ENCODE measurements at regions not wholly inside any gene's neighbourhood (a gene's known extent, or its start where the extent isn't known, plus 50 kb on each side); places are given as distances from the start of the nearest gene placed in this dataset.

DNA sequence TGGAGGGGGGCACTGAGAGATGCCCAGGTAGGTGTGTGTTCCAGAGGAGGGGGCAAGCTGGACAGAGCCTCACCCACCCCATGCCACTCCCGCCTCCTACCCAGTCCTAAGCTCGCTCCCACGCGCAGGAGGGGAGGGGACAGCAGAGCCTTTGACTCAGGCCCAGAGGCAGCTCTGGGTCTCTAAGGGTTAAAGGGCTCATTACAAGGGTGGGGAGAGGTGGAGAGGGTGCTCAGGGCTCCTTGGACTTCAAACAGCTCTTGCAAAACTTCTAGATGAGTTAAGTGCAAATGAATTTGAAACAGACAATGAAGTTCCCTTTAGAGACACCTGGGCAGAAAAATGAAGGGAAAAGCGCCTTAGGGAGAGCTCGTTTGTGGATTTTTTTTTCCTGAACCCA, 104.2 kb upstream of the CASZ1 start:
- no peaks in the 10 kb centered on the region for H3K36me3 ChIP-seq (ENCODE audit: control insufficient read depth in 4 of 4, insufficient read depth in 4 of 4, low read length in 3 of 4)
- H3K27ac ChIP-seq (ENCODE audit: insufficient read depth in 1 of 2, low read depth in 1 of 2, low read length in 2 of 2, poor library complexity in 1 of 2, severe bottlenecking in 2 of 2), result no peak overlapping the region
- ChIA-PET CTCF (interaction anchor here (0.6 to 1.9 kb wide), 5 partner anchors 9 to 38 kb away, joined by 3 to 7 read pairs (median 4); no protein-coding TSS in a partner anchor), POLR2A (no interaction called here)
- H3K27me3 ChIP-seq (replicated peaks in 2 of 5; ENCODE audit: control insufficient read depth in 4 of 5, insufficient read depth in 5 of 5, low read length in 4 of 5), result no peaks in the 10 kb centered on the region
- no peak for DNase-seq
- peaks cover 3 to 63% (median 36%) of the 10 kb centered on the region in 4 experiments for H3K4me1 ChIP-seq (ENCODE audit: control extremely low read depth in 1 of 4, control insufficient read depth in 4 of 4, insufficient read depth in 4 of 4, low read length in 3 of 4)
- 93% methylated on average over 3 of the region's 6 CpGs for WGBS (ENCODE audit: insufficient coverage)
- no peaks in the 10 kb centered on the region for H3K9me3 ChIP-seq (ENCODE audit: control extremely low read depth in 1 of 5, control insufficient read depth in 4 of 5, insufficient read depth in 2 of 5, low read depth in 1 of 5, low read length in 4 of 5)
- no peak overlapping the region for H3K4me3 ChIP-seq (ENCODE audit: control insufficient read depth in 1 of 7, extremely low read depth in 1 of 7, insufficient read depth in 4 of 7, low read depth in 2 of 7, low read length in 6 of 7)

DNA sequence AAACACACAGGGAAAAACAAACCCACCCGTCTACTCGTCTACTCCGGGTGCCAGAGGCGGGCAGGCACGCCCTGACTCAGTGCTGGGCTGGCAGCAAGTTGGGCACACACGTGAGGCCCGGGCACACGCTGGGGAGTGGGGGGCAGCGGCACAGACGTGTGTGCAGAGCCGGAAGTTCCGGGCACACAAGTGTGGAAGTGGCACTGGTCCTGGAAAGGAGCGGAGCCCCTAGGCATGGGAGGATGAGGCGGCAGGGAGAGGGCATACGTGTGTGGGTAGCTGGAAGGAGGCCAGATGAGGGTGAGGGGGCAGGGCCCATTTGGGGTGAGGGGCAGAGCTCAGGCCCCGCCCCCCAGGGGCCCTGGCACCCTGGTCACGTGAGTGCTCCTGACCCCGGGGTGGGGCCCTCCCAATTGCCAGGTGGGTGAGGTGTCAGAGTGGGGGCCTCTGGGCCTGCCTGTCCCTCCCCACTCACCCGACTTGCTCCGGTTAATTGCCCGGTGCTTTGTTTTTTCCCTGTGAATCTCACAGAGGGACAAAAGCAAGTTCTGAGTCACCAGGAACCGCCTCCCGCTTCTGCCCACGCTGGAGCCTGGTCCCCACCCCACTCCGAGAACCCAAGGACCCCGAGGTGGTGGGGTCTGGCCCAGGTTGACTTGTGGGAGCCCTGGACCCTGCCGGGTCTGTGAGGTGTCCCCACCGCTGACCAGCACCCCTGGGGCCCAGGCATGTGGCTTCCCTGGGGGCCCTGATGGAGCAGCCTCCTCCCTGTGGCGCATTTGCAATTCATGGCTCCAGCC, 104.8 kb upstream of the CASZ1 start:
- CTCF ChIA-PET, result interaction anchor here (1.1 to 1.9 kb wide), 5 partner anchors 9 to 394 kb away, joined by 3 to 7 read pairs (median 4); no protein-coding TSS in a partner anchor
- no peaks in the 10 kb centered on the region for H3K27me3 ChIP-seq (replicated peaks in 2 of 5; ENCODE audit: control insufficient read depth in 4 of 5, insufficient read depth in 5 of 5, low read length in 4 of 5)
- no peaks in the 10 kb centered on the region for H3K9me3 ChIP-seq (ENCODE audit: control extremely low read depth in 1 of 5, control insufficient read depth in 4 of 5, insufficient read depth in 2 of 5, low read depth in 1 of 5, low read length in 4 of 5)
- peaks cover 3 to 69% (median 42%) of the 10 kb centered on the region in 4 experiments for H3K4me1 ChIP-seq (ENCODE audit: control extremely low read depth in 1 of 4, control insufficient read depth in 4 of 4, insufficient read depth in 4 of 4, low read length in 3 of 4)
- no peak for DNase-seq
- no peak overlapping the region for H3K27ac ChIP-seq (ENCODE audit: insufficient read depth in 1 of 2, low read depth in 1 of 2, low read length in 2 of 2, poor library complexity in 1 of 2, severe bottlenecking in 2 of 2)
- 94% methylated on average over 19 of the region's 29 CpGs for WGBS (ENCODE audit: insufficient coverage)
- POLR2A ChIA-PET, result no interaction called here
- no peaks in the 10 kb centered on the region for H3K36me3 ChIP-seq (ENCODE audit: control insufficient read depth in 4 of 4, insufficient read depth in 4 of 4, low read length in 3 of 4)
- H3K4me3 ChIP-seq (ENCODE audit: control insufficient read depth in 1 of 7, extremely low read depth in 1 of 7, insufficient read depth in 4 of 7, low read depth in 2 of 7, low read length in 6 of 7), result no peak overlapping the region

DNA sequence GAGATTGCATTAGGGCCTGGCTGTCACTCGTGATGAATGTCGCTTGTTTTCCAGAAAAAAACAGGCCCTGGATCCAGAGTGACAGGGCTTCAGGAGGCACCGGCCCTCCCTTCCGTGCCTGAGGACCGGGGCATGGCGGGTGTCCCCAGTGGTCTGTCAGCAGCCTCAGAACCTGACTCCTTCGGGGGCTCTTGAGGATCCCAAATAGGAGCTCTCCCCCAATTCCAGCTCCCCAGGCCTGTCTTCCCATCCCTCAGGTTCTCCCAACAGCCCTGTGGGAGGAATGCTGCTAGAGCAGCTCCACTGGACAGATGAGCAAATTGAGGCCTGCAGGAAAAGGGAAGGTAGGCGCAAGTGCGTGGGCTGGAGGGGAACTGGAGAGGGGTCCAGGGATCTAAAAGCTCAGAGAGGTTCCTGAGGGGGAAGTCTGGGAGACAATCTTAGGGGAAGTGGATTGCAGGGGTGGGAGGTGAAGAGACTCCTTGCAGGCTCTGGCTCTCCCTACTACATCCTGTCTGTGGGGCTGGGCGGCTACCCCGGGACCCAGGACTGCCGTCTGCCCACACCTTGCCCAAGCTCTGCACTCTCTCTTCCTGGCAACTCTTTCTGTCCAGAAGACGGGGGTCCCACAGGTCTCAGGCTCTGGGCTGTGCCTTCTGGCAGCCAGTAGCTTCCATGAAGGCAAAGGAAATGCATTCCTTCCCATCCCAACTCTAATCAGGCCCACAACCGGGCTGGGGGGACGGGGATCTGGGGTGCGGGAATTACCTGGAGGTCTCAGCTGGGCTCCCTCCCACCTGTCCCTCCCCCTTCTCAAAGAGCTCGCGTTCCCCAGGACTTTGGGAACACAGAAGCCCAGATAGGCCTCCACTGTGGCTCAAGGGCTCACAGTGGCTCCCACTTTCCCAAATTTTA, 105.7 kb upstream of the CASZ1 start:
- CTCF ChIA-PET, result interaction anchor here (1.2 to 1.8 kb wide), 2 partner anchors 8 to 395 kb away, joined by 3 to 6 read pairs; no protein-coding TSS in a partner anchor
- peaks cover 3 to 71% (median 46%) of the 10 kb centered on the region in 4 experiments for H3K4me1 ChIP-seq (ENCODE audit: control extremely low read depth in 1 of 4, control insufficient read depth in 4 of 4, insufficient read depth in 4 of 4, low read length in 3 of 4)
- no peaks in the 10 kb centered on the region for H3K36me3 ChIP-seq (ENCODE audit: control insufficient read depth in 4 of 4, insufficient read depth in 4 of 4, low read length in 3 of 4)
- H3K27ac ChIP-seq (ENCODE audit: insufficient read depth in 1 of 2, low read depth in 1 of 2, low read length in 2 of 2, poor library complexity in 1 of 2, severe bottlenecking in 2 of 2), result no peak overlapping the region
- H3K4me3 ChIP-seq (ENCODE audit: control insufficient read depth in 1 of 7, extremely low read depth in 1 of 7, insufficient read depth in 4 of 7, low read depth in 2 of 7, low read length in 6 of 7), result no peak overlapping the region
- 65% methylated on average over 13 of the region's 18 CpGs for WGBS (ENCODE audit: insufficient coverage)
- peaks cover 0 to 2% (median 0%) of the 10 kb centered on the region in 5 experiments for H3K27me3 ChIP-seq (replicated peaks in 2 of 5; ENCODE audit: control insufficient read depth in 4 of 5, insufficient read depth in 5 of 5, low read length in 4 of 5)
- POLR2A ChIA-PET, result no interaction called here
- no peak for DNase-seq
- no peaks in the 10 kb centered on the region for H3K9me3 ChIP-seq (ENCODE audit: control extremely low read depth in 1 of 5, control insufficient read depth in 4 of 5, insufficient read depth in 2 of 5, low read depth in 1 of 5, low read length in 4 of 5)

DNA sequence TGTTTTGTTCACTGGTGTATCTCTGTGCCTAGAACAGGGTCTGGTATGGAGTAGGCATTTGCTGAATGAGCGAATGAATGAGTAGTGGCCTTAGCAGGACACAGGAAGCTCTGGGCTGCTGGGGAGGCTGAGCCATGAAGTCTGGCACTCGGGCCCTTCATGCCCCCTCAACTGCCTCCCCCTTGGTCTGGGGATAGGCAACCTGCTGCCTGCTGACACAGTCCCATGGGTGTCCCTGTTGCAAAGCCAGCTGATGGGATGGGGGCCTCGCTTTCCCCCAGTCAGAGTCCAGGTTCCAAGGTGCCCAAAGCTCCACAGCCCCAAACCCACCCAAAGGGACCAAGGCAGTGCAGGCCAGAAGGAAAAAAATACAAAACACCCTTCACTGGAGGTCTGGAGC, 107.0 kb upstream of the CASZ1 start:
- 100% methylated on average over 2 of the region's 3 CpGs for WGBS (ENCODE audit: insufficient coverage)
- Histone ChIP-seq H3K36me3 (ENCODE audit: control insufficient read depth in 4 of 4, insufficient read depth in 4 of 4, low read length in 3 of 4) (no peaks in the 10 kb centered on the region), H3K4me1 (ENCODE audit: control extremely low read depth in 1 of 4, control insufficient read depth in 4 of 4, insufficient read depth in 4 of 4, low read length in 3 of 4) (peaks cover 3 to 60% (median 37%) of the 10 kb centered on the region in 4 experiments), H3K4me3 (ENCODE audit: control insufficient read depth in 1 of 7, extremely low read depth in 1 of 7, insufficient read depth in 4 of 7, low read depth in 2 of 7, low read length in 6 of 7) (no peak overlapping the region), H3K27me3 (replicated peaks in 2 of 5; ENCODE audit: control insufficient read depth in 4 of 5, insufficient read depth in 5 of 5, low read length in 4 of 5) (peaks cover 0 to 2% (median 0%) of the 10 kb centered on the region in 5 experiments), H3K27ac (ENCODE audit: insufficient read depth in 1 of 2, low read depth in 1 of 2, low read length in 2 of 2, poor library complexity in 1 of 2, severe bottlenecking in 2 of 2) (no peak overlapping the region), H3K9me3 (ENCODE audit: control extremely low read depth in 1 of 5, control insufficient read depth in 4 of 5, insufficient read depth in 2 of 5, low read depth in 1 of 5, low read length in 4 of 5) (no peaks in the 10 kb centered on the region)
- ChIA-PET CTCF (interaction anchor here (0.6 to 0.9 kb wide), 2 partner anchors 15 to 541 kb away, joined by 3 read pairs; no protein-coding TSS in a partner anchor), POLR2A (no interaction called here)
- DNase-seq, result no peak

DNA sequence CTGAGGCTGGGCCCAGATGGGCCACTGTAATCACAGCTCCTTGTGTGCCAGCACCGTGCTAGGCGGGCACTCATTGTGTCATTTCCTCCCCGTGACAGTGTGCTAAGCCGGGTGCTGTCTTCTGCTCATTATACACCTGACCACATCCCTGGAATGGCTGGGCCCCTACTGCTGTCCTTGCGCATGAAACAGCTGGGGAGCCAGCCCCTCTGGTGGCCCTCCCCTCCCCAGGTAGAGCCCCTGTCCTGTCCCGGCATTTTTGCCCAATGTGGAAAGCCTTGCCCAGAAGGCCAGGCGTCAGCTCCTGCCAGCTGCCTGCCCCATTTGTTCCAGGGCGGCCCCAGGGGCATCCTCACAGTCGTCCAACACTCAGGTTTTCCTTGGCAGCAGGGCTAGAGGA, 107.4 kb upstream of the CASZ1 start:
- Histone ChIP-seq H3K27me3 (replicated peaks in 2 of 5; ENCODE audit: control insufficient read depth in 4 of 5, insufficient read depth in 5 of 5, low read length in 4 of 5) (peaks cover 0 to 2% (median 0%) of the 10 kb centered on the region in 5 experiments), H3K36me3 (ENCODE audit: control insufficient read depth in 4 of 4, insufficient read depth in 4 of 4, low read length in 3 of 4) (no peaks in the 10 kb centered on the region), H3K9me3 (ENCODE audit: control extremely low read depth in 1 of 5, control insufficient read depth in 4 of 5, insufficient read depth in 2 of 5, low read depth in 1 of 5, low read length in 4 of 5) (no peaks in the 10 kb centered on the region), H3K27ac (ENCODE audit: insufficient read depth in 1 of 2, low read depth in 1 of 2, low read length in 2 of 2, poor library complexity in 1 of 2, severe bottlenecking in 2 of 2) (no peak overlapping the region), H3K4me3 (ENCODE audit: control insufficient read depth in 1 of 7, extremely low read depth in 1 of 7, insufficient read depth in 4 of 7, low read depth in 2 of 7, low read length in 6 of 7) (no peak overlapping the region), H3K4me1 (ENCODE audit: control extremely low read depth in 1 of 4, control insufficient read depth in 4 of 4, insufficient read depth in 4 of 4, low read length in 3 of 4) (peaks cover 3 to 56% (median 33%) of the 10 kb centered on the region in 4 experiments)
- peak in 1 of 3 donors; percentile 32 for DNase-seq
- ChIA-PET POLR2A (no interaction called here), CTCF (interaction anchor here (0.6 to 0.9 kb wide), 3 partner anchors 14 to 542 kb away, joined by 3 read pairs; no protein-coding TSS in a partner anchor)
- 66% methylated on average over 9 of the region's 9 CpGs for WGBS (ENCODE audit: insufficient coverage)

DNA sequence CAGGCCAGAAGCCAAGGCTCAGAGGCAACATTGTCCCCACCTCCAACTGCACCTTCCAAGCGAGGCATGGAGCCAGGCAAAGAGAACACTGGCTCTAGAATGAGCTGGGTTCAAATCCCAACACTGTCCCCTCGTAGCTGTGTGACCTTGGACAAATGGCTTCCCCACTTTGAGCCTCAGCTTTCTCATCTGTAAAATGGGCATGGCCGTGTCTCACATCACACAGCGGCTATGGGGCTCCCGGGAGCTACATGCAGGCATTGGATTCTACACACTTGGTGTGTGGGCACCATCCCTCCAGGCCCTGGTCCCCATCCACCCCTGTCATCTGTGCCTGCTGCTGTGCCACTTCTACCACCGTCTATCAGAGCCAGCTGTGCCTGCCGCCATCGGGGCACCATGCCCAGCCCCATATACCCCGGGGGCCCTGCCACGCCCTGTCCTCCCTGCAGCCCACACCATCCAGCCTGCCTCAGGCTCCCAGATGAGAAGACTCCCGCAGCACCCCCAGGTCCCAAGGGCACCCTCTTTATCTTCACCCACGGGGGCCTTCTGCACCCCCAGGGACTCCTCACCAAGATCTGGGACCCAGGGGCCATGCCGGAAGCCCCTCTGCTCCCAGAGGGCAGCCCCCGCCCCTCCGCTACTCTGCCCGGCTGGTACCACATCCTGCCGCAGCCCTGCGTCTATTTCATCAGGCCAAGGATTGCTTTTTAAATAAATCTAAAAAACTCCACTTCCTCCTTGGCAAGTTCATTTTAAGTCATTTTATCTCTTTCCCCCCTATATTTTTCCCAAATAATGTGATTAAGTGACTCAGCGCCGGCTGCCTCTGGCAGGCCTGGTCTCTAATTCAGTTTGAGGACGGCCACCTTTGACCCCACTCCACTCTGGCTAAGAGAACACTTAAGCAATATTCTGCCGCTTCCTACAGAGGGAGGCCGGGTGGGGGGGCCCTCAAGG, 107.8 kb upstream of the TARDBP start:
- Histone ChIP-seq H3K36me3 (ENCODE audit: control insufficient read depth in 4 of 4, insufficient read depth in 4 of 4, low read length in 3 of 4) (no peaks in the 10 kb centered on the region), H3K4me3 (ENCODE audit: control insufficient read depth in 1 of 7, extremely low read depth in 1 of 7, insufficient read depth in 4 of 7, low read depth in 2 of 7, low read length in 6 of 7) (peak overlapping the region in 2 of 7 experiments; percentile 32 to 33), H3K4me1 (ENCODE audit: control extremely low read depth in 1 of 4, control insufficient read depth in 4 of 4, insufficient read depth in 4 of 4, low read length in 3 of 4) (peaks cover 3 to 53% (median 29%) of the 10 kb centered on the region in 4 experiments), H3K27ac (ENCODE audit: insufficient read depth in 1 of 2, low read depth in 1 of 2, low read length in 2 of 2, poor library complexity in 1 of 2, severe bottlenecking in 2 of 2) (no peak overlapping the region), H3K9me3 (ENCODE audit: control extremely low read depth in 1 of 5, control insufficient read depth in 4 of 5, insufficient read depth in 2 of 5, low read depth in 1 of 5, low read length in 4 of 5) (no peaks in the 10 kb centered on the region), H3K27me3 (replicated peaks in 2 of 5; ENCODE audit: control insufficient read depth in 4 of 5, insufficient read depth in 5 of 5, low read length in 4 of 5) (peaks cover 0 to 2% (median 0%) of the 10 kb centered on the region in 5 experiments)
- DNase-seq, result peak; percentile 53 to 92 (median 88)
- WGBS (ENCODE audit: insufficient coverage), result 26% methylated on average over 18 of the region's 23 CpGs
- ChIA-PET POLR2A (no interaction called here), CTCF (interaction anchor here (0.8 to 0.9 kb wide), 2 partner anchors 13 to 392 kb away, joined by 3 read pairs; no protein-coding TSS in a partner anchor)
